Breast epithelium (tissue), 3 donors: ENCODE measurements at regions not wholly inside any gene's neighbourhood (a gene's known extent, or its start where the extent isn't known, plus 50 kb on each side); places are given as distances from the start of the nearest gene placed in this dataset.

Experiments
- CTCF ChIP-seq, 3 donors: fragments of 450-650 bp; IDR thresholded peaks; one replicate each; pipeline ENCODE4 v1.5.1; 2016 to 2017; ENCODE audit warnings: antibody characterized with exemption in 3 of 3, mild to moderate bottlenecking in 3 of 3, moderate library complexity in 3 of 3
- POLR2A ChIP-seq: fragments of 450-650 bp; IDR thresholded peaks from one replicate; pipeline ENCODE4 v1.6.1; 2016; ENCODE audit warnings: antibody characterized with exemption, mild to moderate bottlenecking, moderate library complexity

- no peak for TF ChIP-seq CTCF (IDR thresholded peaks at IDR 0.05)
- no peak for TF ChIP-seq POLR2A
Observed at GRCh38 chr6:137424251-137424650, 69.9 kb downstream of the OLIG3 start.
